Prostate gland (tissue), 2 donors: ENCODE measurements at regions not wholly inside any gene's neighbourhood (a gene's known extent, or its start where the extent isn't known, plus 50 kb on each side); places are given as distances from the start of the nearest gene placed in this dataset.

Experiments
- POLR2A ChIP-seq: fragments of 450-650 bp; IDR thresholded peaks from one replicate; pipeline ENCODE4 v1.6.1; 2016; ENCODE audit warnings: antibody characterized with exemption, mild to moderate bottlenecking
- POLR2AphosphoS5 ChIP-seq: sonication (generic); formaldehyde crosslinking; IDR thresholded peaks from one replicate; pipeline ENCODE4 v1.6.1; 2017; ENCODE audit warnings: antibody characterized with exemption
- TF ChIP-seq, protein P1 (sequence below), 4 experiments: fragments of 200-600 bp in 2 of 4; fragments of 450-650 bp in 2 of 4; sonication (generic) in 2 of 4; IDR thresholded peaks; 1 replicate in 3 of 4; 2 replicates in 1 of 4; pipeline ENCODE4 v1.5.1; 2016 to 2019; ENCODE audit warnings: antibody characterized with exemption in 4 of 4, mild to moderate bottlenecking in 2 of 4, moderate library complexity in 2 of 4

DNA sequence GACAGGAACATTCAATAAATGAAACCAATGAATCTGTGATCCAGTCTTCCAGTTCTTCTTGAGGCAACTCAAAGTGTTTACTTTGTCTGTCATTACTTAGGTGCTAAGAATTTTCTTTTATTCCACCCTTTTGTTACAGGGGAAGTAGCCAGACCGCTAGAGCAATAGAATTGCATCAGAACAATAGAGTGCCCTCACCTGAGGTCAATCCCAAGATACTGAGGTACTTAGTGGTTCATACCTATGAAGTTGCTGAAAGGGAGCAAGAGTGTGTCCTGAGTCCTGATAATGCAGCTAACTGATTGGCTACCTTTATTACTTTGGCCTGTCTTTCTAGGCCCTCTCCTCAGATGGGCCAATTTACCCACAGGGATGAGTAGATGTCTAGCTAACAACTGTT is 359.4 kb upstream of the KCNH7 start:
- TF ChIP-seq, protein P1, sequence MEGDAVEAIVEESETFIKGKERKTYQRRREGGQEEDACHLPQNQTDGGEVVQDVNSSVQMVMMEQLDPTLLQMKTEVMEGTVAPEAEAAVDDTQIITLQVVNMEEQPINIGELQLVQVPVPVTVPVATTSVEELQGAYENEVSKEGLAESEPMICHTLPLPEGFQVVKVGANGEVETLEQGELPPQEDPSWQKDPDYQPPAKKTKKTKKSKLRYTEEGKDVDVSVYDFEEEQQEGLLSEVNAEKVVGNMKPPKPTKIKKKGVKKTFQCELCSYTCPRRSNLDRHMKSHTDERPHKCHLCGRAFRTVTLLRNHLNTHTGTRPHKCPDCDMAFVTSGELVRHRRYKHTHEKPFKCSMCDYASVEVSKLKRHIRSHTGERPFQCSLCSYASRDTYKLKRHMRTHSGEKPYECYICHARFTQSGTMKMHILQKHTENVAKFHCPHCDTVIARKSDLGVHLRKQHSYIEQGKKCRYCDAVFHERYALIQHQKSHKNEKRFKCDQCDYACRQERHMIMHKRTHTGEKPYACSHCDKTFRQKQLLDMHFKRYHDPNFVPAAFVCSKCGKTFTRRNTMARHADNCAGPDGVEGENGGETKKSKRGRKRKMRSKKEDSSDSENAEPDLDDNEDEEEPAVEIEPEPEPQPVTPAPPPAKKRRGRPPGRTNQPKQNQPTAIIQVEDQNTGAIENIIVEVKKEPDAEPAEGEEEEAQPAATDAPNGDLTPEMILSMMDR (IDR thresholded peaks at IDR 0.05), result no peak
- TF ChIP-seq POLR2AphosphoS5 (no peak), POLR2A (no peak)
